Left cardiac atrium (tissue), 4 donors: ENCODE measurements at regions not wholly inside any gene's neighbourhood (a gene's known extent, or its start where the extent isn't known, plus 50 kb on each side); places are given as distances from the start of the nearest gene placed in this dataset.
A peak's percentile ranks its signal among the peaks of the same experiment; 100 is the strongest.

Experiments
- ATAC-seq, 2 donors: fragments of 200-7000 bp; cut with Tn5 transposase; one replicate each; pipeline ENCODE4 v1.9.1; 2020; ENCODE audit warnings: mild to moderate bottlenecking in 2 of 2, moderate library complexity in 2 of 2
- DNase-seq: peaks from one replicate; pipeline ENCODE4 v3.0.0-alpha.2; 2020
- intact Hi-C, 2 donors: fragments of 100-400 bp; cut with DNase I; formaldehyde crosslinking; loops; one replicate each; pipeline versions ENCODE4 v1.14.1 to v1.15.1; 2022 to 2023
- donor health status: DM: no; HTN: yes; CAD: no.
- donor health status: DM: no; HTN: yes; CAD: no; lungs with severe emphysema.
- donor health status: DM: yes; HTN: yes; CAD: no.
- donor health status: Dilated cardiomyopathy.

GRCh38 chr11:128046213-128046612 lies 541.1 kb downstream of the ETS1 start:
- no peak for DNase-seq
- intact Hi-C loops = no loop called here
- peak in 1 of 2 donors; percentile 23 for ATAC-seq

- no peak for DNase-seq
- intact Hi-C loops = no loop called here
- no peak for ATAC-seq
These were observed 542.1 kb downstream of the ETS1 start for GRCh38 chr11:128045094-128045725.

- ATAC-seq (no peak), DNase-seq (no peak)
- intact Hi-C loops = no loop called here
These were observed 545.0 kb downstream of the ETS1 start for GRCh38 chr11:128042290-128042751.

GRCh38 chr11:128040603-128041002 lies 546.8 kb downstream of the ETS1 start:
- DNase-seq (no peak), ATAC-seq (no peak)
- intact Hi-C loops = no loop called here

GRCh38 chr11:128039140-128040021 lies 548.0 kb downstream of the ETS1 start:
- ATAC-seq = peak; percentile 81 to 93
- intact Hi-C loops = loop anchor here in 1 of 2 donors (10.0 kb wide), 2 partner anchors 815 to 915 kb away; no protein-coding TSS in a partner anchor
- peak; percentile 33 for DNase-seq

GRCh38 chr11:128036556-128037093 lies 550.7 kb downstream of the ETS1 start:
- DNase-seq (no peak), ATAC-seq (no peak)
- intact Hi-C loops = loop anchor here in 1 of 2 donors (10.0 kb wide), 2 partner anchors 818 to 918 kb away; no protein-coding TSS in a partner anchor

- DNase-seq (no peak), ATAC-seq (no peak)
- intact Hi-C loops = loop anchor here in 1 of 2 donors (10.0 kb wide), 2 partner anchors 819 to 919 kb away; no protein-coding TSS in a partner anchor
These were observed 551.4 kb downstream of the ETS1 start for GRCh38 chr11:128036006-128036405.

- intact Hi-C loops = loop anchor here (5.0 to 10.0 kb wide), 3 partner anchors 126 to 923 kb away; no protein-coding TSS in a partner anchor
These were observed 555.7 kb downstream of the ETS1 start for GRCh38 chr11:128031538-128032134.

GRCh38 chr11:128029219-128029722 lies 558.1 kb downstream of the ETS1 start:
- ATAC-seq (no peak), DNase-seq (no peak)
- intact Hi-C loops = loop anchor here in 1 of 2 donors (10.0 kb wide), 1 partner anchor 554 kb away; no protein-coding TSS in a partner anchor

More at GRCh38 chr11:128031538-128032134, 555.7 kb downstream of the ETS1 start:
- ATAC-seq (peak; percentile 79 to 87), DNase-seq (peak; percentile 34)

- ATAC-seq (peak in 1 of 2 donors; percentile 61), DNase-seq (no peak)
- intact Hi-C loops = loop anchor here in 1 of 2 donors (10.0 kb wide), 1 partner anchor 552 kb away; no protein-coding TSS in a partner anchor
These were observed 560.8 kb downstream of the ETS1 start for GRCh38 chr11:128026596-128026995.

- DNase-seq (no peak), ATAC-seq (no peak)
- intact Hi-C loops = loop anchor here in 1 of 2 donors (10.0 kb wide), 1 partner anchor 548 kb away; no protein-coding TSS in a partner anchor
These were observed 564.6 kb downstream of the ETS1 start for GRCh38 chr11:128022761-128023160.

- ATAC-seq (no peak), DNase-seq (no peak)
- intact Hi-C loops = loop anchor here in 1 of 2 donors (10.0 kb wide), 1 partner anchor 547 kb away; no protein-coding TSS in a partner anchor
These were observed 565.4 kb downstream of the ETS1 start for GRCh38 chr11:128022007-128022368.

- intact Hi-C loops = loop anchor here in 1 of 2 donors (10.0 kb wide), 1 partner anchor 547 kb away; no protein-coding TSS in a partner anchor
- DNase-seq (no peak), ATAC-seq (no peak)
These were observed 565.9 kb downstream of the ETS1 start for GRCh38 chr11:128021349-128022006.

- intact Hi-C loops = no loop called here
- ATAC-seq (no peak), DNase-seq (no peak)
These were observed 568.7 kb downstream of the ETS1 start for GRCh38 chr11:128018692-128019091.

GRCh38 chr11:128005562-128005961 lies 581.8 kb downstream of the ETS1 start:
- DNase-seq (no peak), ATAC-seq (no peak)
- intact Hi-C loops = no loop called here

GRCh38 chr11:127998421-127998820 lies 588.9 kb downstream of the ETS1 start:
- DNase-seq (no peak), ATAC-seq (no peak)
- intact Hi-C loops = no loop called here

GRCh38 chr11:127997594-127997993 lies 589.8 kb downstream of the ETS1 start:
- intact Hi-C loops = no loop called here
- ATAC-seq (no peak), DNase-seq (no peak)

- intact Hi-C loops = no loop called here
- DNase-seq = no peak
- peak in 1 of 2 donors; percentile 38 for ATAC-seq
These were observed 590.5 kb downstream of the ETS1 start for GRCh38 chr11:127996825-127997224.
